HG03558 (cell line): ENCODE measurements at regions not wholly inside any gene's neighbourhood (a gene's known extent, or its start where the extent isn't known, plus 50 kb on each side); places are given as distances from the start of the nearest gene placed in this dataset.

Experiments
- ATAC-seq: cut with Tn5 transposase; IDR thresholded peaks from one replicate; pipeline ENCODE4 v1.9.1; 2021; ENCODE audit warnings: moderate number of reproducible peaks; ENCODE audit not compliant: unreplicated experiment; ENCODE audit errors: extremely low read depth

DNA sequence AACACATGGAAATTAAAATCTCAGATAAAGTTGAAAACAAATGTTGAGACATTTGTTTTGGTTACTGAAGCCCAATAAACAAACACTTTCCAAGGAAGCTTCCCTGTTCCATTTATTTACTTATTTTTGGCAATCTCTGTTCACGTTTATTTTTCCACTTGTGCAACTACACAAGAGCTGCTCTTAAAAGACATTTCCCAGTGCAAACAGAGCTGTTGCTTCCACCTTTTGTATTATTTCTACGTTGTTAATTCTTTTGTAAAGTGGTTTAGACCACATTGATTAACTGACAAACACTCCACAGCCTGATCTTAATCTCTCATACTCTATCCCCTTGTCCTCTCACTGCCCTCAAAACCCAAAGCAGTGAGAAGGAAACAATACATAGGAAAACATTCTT is 757.6 kb downstream of the LIG4 start:
- ATAC-seq: no peak

DNA sequence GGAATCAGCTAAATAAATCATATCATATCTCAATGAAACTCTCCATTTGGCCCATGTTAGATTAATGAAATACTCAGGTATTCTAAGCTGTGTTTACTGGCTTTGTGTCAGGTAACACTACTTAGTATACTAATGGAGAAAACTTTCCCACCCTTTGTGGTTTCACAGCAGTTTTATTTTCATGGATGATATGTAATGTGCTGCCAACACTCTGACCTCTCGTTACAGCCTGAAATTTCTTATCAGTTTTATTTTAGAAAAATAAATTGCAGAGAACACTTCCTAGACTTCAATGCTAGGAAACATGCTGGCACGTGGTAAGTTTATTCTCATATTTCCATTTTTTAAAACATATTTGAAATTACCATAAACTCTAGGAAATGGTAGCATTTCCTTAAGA is 758.9 kb downstream of the LIG4 start:
- no peak for ATAC-seq

DNA sequence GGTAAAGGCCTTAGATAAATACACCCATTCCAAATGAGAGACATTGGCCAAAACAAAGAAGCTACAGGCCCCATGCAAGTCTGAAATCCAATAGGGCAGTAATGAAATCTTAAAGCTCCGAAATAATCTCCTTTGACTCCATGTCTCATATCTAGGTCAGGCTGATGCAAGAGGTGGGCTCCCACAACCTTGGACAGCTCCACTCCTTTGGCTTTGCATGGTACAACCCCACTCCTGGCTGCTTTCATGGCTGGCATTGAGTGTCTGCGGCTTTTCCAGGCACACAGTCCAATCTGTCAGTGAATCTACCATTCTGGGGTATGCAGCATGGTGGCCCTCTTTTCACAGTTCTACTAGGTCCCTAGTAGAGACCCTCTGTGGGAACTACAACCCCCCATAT is 762.5 kb downstream of the LIG4 start:
- ATAC-seq: no peak

DNA sequence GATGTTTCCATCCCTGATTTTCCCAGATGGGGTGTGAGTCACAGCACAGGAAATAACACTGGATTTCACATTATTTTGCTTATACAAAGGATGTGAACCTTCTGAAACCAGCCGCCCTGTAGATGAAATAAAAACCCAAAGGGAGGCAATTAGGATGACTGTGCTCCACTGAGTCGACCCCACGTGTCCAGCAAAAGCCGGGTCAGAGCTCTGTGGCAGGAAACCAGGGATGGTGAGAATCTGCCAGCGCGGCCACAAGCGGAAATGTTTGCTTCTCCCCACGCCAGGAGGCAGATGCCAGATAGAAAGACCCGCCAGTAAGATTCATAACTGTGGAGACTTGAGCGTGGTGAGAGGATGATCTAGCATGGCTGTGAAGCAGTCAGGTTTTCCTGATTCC is 764.4 kb downstream of the LIG4 start:
- ATAC-seq: no peak

DNA sequence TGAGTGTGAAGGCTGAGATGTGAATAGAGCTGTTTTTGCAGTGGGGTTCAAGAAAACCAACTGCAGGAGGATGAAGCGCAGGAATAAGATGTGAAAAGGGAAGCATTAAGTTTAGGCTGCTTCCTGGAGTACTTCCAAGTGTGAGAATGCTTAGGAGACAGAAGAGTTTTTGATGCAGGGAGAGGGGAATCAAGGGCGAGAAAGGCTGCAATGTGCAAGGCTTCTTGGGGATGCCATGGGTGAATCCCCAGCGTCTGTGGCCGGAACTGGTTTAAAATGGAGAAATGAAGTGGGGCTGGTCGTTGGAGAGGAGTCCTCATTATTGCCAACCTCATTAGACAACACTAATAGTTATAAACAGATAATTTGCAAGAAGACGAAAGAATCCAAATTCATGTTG is 764.9 kb downstream of the LIG4 start:
- ATAC-seq: no peak

DNA sequence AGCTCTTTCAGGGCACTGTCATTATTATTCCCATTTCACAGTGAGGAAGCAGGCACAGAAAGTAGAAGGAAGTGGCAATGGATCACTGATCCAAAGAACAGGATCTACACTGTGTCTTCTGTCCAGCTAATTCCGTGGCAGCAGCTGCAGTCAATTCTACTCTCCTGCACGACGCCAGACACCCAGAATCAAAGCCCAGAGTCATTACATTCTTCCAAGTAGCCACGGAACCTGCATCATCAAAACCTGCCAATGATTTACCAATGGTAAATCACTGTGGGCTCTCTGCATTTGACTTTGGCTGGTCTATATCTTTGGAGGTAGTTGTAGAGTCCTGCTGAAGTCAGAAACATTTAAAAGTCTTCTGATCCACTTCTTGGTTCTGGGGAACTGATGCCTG is 767.7 kb downstream of the LIG4 start:
- ATAC-seq: no peak

DNA sequence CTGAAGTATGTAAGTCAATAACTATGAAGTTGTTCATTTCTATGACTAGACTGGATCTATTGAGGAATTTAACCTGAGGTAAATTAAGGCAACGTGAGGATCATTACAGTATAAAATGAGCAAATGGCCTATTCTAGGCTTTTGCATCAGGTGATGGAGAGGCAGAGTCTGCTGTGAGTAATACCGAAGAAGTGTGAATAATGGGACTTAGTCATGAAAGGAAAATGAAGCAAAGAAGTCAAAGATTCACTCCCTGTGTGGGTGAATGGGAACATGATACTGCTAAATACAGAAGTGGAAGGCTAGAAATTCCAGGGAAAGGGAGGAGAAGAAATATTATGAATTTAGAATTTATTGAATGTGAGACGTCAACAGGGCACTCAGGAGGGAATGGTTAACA is 774.1 kb downstream of the LIG4 start:
- no peak for ATAC-seq

DNA sequence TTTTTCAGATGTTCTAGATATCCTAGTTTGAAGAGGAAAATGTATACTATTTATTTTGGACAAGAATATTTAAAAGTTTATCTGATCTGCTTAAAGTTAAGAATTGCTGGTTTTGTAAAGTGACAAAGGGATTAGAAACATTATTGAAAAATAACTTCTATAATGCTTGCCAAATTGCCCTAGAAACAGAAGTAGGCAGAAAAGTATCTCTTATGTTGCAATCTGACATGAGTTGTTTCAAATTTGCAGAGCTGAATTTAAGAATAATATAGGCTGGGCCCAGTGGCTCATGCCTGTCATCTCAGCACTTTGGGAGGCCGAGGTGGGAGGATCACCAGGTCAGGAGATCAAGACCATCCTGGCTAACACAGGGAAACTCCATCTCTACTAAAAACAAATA is 777.1 kb downstream of the LIG4 start:
- no peak for ATAC-seq

DNA sequence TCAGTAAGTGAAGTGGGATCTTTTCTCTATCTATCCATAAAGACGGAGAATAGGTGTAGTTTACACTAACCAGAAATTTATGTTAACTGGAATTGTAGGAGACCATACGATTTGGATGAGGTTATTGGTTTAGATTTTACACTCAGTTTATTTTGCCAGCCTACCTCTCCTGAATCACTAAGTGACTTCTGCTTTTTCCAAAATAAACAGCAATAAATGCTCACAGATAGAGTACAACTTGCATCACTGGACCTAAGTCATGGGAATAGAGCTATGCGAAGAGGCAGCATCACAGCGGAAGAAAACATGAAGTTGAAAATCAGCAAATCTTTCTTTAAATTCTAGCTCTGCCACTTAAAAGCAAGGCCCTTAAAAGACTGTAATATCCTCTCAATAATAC is 781.0 kb downstream of the LIG4 start:
- ATAC-seq: no peak

DNA sequence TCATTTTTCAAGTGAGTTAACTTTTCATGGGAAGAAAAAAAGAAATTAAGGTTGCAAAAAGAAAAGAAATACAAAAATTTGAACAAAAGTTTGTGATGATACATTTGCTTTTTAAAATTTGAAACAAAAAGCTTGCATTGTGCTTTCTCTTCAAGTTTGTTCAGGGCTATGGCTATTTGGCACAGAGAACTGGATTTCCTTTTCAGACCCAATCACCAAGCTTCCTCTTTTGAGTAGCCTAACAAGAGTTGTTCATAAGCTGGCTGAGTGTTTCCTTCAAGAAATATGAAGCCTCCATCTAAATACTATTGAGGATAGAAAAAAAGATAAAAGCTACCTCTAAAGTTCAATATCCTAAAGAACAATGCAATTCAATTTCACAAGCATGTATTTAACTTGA is 787.8 kb downstream of the LIG4 start:
- no peak for ATAC-seq

DNA sequence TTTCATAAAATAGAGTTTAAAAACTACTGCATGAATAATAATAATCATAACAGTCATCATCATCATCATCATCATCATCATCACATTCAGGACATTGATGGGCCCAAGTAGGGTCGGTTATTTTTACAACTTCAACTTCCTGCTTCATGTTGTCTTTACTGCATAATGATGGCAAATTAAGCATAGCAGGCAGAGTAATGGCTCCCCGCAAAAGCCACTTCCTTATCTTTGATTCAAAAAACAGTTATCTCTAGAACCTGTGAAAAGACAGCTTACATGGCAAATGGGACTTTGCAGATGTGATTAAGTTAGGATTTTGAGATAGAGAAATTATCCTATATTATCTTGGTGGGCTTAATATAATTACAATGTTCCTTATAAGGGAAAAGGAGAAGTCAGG is 792.9 kb downstream of the LIG4 start:
- ATAC-seq: no peak

DNA sequence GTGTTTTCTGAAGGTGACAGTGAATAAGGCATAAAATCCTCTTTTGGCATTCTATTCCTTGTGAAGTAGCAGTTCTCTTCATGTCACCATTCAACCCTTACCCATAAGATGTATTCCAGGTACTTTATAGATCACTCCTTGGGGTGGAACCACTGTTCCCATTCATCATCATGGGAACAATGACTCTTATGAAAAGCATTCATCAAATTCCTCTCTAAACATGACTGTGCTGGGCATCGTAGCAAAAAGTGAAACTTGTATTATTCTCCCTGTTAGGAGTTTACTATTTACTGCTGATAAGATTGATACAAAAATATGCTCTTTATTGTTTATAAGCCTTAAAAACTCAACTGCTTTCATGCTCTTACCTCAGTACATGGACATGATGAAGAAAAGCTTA is 793.4 kb downstream of the LIG4 start:
- ATAC-seq: no peak

DNA sequence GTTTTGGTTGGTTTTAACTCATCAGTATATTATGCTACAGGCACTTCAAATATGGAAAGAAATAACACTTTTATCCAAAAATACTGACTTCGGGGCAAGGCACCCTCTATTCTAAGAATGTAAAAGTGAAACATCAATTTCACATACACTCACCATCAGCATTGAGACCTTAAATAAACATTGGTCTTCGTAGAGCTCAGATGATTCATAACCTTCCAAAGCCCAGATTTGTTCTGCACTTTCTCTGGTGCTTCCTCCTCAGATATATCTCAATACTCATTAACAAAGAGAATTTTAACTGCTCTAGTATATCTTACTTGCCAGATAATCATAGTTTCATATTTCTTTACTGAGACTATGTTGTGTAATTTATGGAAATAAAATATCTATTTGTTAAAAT is 794.3 kb downstream of the LIG4 start:
- no peak for ATAC-seq

DNA sequence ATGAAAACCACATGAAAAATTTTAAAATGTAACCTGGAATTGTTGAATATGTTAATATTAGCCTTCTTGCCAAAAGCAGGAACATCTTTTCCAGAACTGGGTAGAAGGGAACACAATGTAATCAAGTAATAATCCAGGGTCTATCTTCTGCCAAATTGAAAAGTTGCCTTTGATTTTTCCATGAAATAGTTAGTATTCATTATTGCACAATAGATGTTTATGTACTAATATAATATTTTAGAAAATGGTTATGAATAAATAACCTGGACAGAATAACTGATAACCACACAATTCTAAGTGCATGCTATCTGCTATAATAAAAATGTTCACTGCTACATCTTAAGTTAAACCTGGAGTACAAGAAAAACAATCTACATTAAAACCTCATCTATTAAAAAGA is 802.3 kb downstream of the LIG4 start:
- no peak for ATAC-seq

DNA sequence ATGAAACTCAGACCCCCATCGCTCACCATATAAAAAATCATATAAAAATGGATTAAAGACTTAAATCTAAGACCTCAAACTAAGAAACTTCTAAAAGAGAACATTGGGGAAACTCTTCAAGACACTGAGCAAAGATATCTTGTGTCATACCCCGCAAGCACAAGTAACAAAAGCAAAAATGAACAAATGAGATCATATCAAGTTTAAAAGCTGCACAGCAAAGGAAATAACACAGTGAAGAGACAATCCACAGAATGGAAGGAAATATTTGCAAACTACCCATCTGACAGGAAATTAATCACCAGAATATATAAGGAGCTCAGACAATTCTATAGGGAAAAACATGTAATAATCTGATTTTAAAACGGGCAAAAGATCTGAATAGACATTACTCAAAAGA is 808.3 kb downstream of the LIG4 start:
- ATAC-seq: no peak

DNA sequence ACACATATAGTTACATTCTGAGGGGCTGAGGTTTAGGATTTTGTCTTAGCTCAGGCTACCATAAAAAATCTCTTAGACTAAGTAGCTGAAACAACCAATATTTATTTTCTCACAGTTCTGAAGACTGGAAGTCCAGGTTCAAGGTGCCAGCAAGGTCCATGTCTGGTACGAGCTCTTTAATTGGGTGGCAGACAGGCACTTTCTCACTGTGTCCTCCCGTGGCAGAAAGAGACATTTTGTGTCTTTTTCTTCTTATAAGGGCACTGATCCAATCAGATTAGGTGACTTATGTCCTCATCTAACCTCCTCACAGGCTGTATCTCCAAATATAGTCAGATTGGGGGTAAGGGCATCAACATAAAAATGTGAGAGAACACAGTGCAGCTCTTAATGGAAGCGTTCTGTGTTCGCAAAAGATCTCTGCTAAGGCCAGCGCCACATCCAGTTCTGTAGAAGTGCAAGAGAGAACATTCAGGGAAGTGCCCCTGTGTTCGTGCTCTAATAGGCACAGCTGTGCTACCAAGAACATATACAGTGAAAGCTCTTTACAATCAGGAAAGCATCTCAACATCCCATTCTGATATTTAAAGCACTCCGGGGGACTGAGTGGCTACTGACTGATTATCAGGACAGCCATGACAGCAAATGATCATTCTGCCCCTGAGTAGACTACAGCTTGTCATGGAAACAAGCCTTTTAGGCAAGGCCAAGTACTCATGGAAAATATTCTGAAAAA is 819.2 kb downstream of the LIG4 start:
- ATAC-seq: no peak

DNA sequence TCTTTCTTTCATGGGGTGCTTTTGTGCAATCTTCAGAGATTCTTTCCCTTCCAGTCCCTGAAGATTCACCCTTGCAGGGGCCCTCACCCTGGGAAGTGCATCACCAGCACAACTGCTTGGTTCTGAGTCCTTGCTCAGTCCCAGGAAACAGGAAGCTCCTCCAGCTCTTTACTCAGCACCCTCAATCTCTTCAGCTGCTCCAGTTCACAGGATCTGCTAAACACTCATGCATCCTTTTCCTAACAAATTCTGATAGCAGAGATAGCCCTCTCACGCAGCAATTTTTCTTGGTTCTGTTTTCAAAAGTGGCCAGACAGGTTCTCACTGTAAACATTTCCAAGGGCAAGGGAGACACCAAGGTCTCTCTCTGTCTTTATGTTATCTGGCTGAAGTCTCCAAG is 823.1 kb downstream of the LIG4 start:
- ATAC-seq: no peak

DNA sequence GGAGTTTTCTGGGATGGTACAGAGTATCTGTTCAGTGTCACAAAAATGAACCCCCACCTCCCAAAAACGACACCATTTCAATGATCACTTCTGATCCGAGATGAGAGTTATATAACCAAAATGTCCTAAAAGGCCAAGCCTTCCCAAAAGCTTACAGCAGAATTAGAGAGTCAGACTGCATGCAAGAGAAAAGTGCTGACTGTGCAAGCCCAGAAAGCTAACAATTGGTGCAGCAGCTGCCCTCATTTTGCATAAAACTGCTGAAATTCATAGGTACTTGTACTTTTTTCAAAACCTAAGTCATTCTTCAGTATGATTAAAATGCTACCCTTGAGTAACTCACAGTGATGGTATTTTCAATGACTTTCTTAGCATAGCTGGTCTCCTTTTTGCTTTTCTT is 819.6 kb upstream of the ARGLU1 start:
- ATAC-seq: no peak

DNA sequence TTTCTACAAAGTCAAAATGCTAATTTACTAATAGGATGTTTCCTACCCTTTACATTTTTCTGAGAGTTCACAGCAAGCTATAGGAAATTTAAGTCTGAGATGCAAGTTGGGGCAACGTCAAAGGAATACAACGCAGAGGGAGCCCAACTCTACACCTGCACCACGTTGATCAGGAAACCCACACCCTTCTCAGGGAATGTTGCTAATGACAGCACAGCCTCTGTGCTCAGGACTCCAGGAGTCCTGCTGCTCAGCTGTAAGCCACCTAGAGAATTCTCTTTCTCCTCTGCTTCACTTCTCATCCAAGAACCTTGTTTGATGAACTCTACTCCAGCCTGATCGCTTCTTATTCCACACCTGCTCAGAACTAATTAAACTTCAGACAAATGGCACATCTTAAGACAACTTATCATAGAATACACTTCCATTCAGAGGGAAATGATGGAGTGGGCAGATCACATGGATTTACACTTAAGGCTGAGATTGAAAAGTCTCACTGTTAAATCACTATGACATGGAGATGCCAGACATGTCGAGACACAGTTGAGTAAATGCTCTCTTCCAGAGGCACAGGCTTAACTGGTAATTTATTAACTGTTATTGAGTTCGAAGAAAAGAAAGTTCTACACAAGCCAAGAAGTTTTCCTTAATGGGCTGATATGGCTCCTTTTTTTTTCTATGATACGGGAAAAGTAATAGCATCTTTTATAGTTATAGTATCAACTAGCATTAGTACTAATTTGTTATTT is 811.6 kb upstream of the ARGLU1 start:
- no peak for ATAC-seq

DNA sequence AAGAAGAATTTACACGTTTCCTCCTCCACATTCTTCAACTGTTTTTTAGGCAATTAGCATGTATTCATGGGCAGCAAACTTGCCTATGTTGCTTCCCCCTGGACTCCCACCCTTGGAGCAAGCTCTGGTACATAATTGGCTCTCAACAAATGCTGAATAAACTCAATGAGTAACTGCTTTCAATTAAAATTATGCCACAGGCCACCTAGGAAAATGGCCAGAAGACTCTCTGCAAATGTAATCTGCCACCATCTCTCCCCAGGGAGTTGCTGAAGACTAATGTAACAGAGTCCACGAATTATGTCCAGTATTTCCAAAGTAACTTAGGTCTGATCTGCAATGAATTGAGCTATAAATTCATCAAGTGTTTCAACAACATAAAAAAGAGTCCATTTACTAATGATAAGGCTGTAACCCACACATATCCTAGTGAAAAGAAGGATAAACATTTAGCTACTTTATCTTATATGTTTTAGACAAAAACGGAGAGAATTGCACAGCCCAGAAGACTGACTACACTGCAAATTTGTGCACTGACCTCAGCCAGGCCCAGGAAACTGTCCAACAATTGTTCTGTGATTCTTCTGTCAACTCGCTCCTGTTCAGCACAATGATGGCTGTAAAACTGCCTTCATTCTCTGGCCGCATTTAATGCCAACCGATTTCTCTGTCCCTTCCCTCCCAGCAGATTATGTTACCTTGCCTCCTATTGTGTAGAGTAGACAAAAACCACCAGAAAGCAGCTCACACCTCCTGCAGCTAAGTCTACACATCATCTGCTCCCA is 808.6 kb upstream of the ARGLU1 start:
- ATAC-seq: no peak

DNA sequence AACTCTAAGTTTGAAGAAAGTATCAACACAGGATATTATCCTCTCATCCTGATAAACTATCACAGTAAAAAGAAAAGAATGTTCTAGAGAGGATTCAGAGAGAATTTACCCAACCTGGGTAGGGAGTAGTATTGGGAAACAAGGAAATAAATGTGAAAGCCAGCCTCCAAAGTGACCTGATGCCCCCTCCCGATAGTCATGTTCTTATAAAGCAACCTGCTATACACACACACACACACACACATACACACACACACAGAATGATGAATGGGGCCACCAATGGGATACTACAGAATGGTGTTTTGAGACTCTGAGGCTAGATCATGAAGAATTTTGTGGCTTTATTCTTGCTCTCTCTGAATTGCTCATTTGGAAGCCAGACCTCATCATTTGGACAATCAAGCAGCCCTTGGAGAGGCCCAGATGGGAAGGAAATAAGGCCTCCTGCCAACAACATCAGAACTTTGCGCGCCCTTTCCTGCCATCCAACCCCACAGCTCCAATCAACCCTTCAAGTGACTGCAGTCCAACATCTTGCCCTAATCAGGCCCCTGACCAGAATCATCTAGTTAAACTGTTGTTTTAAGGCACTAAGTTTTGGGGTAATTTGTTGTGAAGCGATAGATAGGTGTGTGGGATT is 807.9 kb upstream of the ARGLU1 start:
- no peak for ATAC-seq
